ENCODE measurements at regions not wholly inside any gene's neighbourhood (a gene's known extent, or its start where the extent isn't known, plus 50 kb on each side); places are given as distances from the start of the nearest gene placed in this dataset.

- TF ChIP-seq, protein P1, sequence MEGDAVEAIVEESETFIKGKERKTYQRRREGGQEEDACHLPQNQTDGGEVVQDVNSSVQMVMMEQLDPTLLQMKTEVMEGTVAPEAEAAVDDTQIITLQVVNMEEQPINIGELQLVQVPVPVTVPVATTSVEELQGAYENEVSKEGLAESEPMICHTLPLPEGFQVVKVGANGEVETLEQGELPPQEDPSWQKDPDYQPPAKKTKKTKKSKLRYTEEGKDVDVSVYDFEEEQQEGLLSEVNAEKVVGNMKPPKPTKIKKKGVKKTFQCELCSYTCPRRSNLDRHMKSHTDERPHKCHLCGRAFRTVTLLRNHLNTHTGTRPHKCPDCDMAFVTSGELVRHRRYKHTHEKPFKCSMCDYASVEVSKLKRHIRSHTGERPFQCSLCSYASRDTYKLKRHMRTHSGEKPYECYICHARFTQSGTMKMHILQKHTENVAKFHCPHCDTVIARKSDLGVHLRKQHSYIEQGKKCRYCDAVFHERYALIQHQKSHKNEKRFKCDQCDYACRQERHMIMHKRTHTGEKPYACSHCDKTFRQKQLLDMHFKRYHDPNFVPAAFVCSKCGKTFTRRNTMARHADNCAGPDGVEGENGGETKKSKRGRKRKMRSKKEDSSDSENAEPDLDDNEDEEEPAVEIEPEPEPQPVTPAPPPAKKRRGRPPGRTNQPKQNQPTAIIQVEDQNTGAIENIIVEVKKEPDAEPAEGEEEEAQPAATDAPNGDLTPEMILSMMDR (IDR thresholded peaks at IDR 0.05): no peak
- no peak for TF ChIP-seq ZFX (IDR thresholded peaks at IDR 0.05; ENCODE audit: borderline replicate concordance)
These were observed 198.7 kb downstream of the ANAPC1 start for GRCh38 chr2:111685342-111685741.

All from 22Rv1 (cell line).